SK-N-DZ (cell line): ENCODE measurements at regions not wholly inside any gene's neighbourhood (a gene's known extent, or its start where the extent isn't known, plus 50 kb on each side); places are given as distances from the start of the nearest gene placed in this dataset.
"Not testable (repeated sequence)": the region's sequence is repeated elsewhere in the genome, so short reads cannot be mapped to it uniquely, and the experiment has no call there.

Experiments
- DNase-seq: peaks from one replicate; pipeline ENCODE4 v3.0.0-alpha.2; 2015; ENCODE audit warnings: low spot score

DNA sequence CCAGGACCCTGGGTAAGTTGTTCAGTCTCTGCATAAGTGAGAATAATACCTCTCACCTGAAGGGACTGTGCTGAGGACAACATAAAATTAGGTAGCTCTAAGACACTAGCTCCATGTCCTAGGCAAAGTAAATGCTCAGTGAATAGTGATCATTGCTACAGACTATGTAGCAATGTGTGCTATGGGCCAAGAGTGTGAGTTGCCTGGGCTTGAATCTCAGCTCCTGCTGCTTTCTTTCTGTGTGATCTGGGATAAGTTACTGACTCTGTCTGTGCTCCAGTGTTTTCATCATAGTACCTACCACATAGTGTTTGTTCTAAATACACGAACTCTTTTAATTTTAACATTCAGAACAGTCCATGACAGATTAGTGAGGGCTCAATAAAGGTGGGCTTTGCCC is 81.1 kb upstream of the MFGE8 start:
- no peak for DNase-seq

DNA sequence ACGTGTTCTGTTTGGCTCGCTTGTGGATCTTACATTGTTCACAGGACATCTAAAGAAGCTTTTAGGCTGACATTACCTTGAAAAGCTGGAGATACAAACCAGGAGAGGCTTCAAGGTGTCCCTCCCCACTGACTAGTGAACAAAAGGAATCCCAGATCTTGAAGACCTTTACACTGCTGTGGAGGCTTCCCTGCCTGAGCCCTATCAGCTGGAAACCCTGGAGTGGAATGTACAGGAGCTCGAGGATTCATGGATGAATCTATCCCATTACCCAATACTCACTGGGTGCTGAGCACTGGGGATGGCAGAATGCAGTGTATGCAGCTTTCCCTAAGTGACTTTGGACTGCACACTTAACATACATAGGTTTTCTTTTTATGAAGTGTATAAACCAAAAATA is 82.3 kb upstream of the MFGE8 start:
- no peak for DNase-seq

DNA sequence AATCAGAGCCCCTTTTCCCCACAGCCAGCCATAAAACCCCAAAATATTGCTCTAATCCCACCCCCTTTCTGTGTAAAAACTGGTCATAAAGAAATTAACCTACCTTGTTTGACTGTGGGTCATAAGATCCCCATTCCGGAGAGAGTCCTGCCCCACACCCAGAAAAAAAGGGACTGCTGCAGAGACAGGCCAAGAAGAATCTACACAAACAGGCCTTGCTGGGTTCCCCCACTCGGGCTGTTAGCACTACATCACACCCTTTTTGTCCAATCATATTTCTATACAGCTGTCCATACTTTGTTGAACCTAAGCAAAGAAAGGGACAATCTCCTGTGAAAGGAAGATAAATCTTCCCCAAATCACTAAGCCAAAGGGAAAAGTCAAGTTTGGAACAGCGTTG is 84.4 kb upstream of the MFGE8 start:
- DNase-seq, result no peak

DNA sequence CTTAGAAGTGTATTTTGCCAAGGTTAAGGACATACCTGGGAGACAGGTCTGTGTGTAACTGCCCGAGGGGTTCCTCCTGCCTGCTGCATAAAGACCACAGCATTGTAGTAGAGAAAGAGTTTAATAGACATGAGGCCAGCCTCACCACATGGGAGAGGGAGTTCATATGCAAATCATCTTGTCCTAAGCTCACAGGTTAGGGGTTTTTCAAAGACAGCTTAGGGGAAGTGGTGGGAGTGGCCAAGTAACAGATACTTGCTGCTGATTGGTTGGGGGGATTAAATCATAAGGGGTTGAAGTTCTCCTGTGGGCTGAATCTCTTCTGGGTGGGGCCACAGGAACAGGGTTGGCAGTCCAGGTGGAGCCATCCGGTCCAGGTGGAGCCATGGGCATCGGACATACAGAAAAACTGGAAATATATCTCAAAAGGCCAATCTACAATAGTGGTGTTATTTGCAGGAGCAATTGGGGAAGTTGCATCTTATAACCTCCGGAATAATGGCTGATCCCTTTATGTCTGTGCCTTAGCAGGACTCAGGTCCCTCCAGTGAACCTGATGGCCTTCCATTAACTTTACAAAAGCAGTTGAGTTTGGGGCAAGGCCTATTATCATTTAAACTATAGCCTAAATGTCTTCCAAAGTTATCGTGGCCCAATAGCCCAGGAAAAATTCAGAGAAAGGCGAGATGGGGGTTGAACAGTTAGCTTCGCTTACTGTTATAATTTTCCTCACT is 86.0 kb upstream of the MFGE8 start:
- no peak for DNase-seq

DNA sequence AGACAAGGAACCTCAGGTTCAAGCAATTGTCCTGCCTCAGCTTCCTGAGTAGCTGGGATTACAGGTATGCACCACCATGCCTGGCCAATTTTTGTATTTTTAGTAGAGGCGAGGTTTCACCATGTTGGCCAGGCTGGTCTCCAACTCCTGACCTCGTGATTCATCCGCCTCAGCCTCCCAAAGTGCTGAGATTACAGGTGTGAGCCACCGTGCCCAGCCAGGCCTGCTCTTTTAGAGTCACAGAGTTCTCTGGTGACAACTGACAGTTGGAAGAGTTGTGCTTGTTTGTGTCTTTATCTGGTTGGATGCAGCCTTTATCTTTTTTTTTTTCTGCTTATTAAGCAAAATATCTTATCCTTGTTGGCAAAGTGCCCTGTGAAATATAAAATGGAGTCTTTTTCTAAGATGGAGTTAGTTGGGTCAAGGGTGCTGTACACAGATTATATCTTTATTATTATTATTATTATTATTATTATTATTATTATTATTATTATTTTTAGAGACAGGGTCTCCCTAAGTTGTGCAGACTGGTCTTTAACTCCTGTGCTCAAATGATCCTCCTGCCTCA is 86.5 kb upstream of the ABHD2 start:
- not testable (repeated sequence) for DNase-seq

DNA sequence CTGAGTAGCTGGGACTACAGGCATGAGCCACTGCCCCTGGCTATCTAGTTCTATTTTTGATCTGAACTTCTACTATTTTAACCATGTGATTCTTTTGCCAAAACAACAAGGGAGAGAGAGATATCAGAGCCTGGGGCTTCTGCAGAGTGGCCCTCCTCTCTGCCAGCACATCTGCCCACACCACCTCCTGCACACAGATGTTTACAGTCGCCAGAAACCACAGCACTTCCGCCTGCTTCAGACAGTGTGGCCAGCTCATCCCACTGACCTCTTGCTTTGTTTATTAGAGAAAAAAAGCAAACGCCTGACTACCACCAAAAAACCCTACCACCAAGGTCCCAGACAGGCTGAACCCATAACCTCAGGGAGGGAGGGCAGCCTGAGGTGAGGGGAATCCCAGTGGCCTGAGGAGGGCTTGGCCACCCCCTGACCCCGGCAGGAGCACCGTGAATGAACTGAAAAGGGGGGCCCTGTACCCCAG is 85.9 kb upstream of the ABHD2 start:
- no peak for DNase-seq

DNA sequence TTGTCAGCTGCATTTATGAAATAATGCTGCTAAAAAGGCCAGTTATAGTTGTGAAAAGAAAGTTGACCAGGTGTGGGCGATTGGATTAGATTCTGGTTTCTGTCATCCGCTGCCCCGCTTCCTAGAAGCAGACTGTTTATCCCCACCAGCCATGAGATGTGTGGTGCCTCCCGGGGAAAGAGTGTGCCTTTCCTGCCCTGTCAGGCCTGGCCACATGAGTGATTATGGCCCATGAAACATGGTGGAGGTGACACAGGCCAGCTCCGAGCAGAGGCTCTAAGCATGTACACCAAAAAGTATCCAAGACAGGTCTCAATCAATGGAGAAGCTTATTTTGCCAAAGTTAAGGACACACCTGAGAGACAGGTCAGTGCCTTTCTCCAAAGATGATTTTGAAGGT is 85.4 kb upstream of the ABHD2 start:
- no peak for DNase-seq

DNA sequence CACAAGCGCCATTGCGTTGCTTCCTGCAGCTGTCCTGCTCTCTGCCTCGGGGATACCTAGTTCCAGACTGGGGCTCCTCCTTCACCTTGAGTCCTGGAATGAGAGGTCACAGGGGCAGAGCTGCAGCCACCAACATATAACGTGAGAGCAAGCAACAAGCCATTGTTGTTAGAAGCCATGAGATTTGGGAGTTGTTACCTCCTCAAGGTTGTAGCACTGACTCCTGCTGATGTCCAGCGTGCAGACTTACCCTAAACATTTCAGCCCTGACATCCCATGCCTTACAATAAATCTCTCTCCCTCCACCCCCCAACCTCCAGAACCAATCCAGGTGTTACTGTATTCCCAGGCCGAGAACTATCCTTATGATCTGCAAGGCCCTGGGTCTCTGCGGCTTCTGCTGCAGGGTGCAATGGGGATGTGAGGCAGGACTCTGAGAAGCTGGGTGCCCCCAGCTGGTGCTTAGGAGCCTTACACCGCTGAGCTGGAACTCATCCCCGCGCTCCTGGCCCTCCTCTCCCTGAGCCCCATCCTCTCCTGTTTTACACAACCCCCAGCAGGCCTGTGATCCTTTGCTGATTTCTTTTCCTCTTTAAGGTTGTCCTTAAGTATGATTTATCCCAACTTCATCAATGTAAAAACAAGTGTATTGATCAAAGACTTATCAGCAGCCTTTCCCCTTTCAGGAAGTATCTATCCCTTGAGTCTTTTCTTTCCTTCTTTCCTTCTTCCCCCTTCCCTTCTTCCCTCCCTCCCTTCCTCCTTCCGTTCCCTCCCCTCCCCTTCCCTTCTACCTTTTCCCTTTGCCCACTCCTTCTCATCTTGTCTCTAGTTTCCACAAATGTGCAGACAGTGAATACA is 84.2 kb upstream of the ABHD2 start:
- DNase-seq, result peak; percentile 37

DNA sequence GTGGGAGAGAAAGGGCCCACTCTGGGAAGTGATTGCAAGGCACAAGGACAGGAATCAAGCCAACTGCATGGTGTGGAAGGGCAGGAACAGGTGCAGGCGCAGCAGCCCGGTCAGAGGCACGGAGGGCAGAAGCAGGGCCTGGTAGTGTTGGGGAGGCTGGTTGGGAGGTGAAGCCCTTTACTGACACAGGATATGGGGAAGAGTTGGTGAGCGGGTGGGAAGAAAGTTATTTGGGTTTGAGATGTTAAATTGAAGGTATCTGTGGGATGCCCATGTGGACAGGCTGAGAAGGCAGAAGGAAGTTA is 83.6 kb upstream of the ABHD2 start:
- DNase-seq, result no peak

DNA sequence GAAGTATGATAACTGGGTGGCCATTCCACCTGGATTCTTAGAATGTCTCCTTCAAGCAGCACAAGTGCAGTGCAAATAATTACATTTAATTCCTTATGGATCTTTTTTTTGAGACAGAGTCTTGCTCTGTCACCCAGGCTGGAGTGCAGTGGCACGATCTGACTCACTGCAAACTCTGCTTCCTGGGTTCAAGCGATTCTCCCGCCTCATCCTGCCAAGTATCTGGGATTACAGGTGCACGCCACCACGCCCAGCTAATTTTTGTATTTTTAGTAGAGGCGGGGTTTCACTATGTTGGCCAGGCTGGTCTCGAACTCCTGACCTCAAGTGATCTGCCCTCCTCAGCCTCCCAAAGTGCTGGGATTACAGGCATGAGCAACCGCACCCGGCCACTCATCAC is 80.7 kb upstream of the ABHD2 start:
- not testable (repeated sequence) for DNase-seq

DNA sequence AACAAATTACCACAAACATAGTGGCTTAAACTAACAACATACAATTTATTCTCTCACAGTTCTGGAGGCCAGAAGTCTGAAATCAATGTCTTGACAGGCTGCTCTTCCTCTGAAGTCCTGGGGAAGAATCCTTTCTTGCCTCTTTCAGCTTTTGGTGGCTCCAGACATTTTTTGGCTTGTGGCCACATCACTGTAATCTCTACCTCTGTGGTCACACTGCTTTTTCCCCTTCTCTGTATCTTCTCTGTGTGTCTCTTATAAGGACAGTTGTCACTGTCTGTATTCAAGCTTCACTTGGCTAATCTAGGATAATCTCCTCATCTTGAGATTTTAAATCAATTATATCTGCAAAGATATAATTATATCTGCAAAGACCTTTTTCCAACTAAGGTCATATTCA is 80.3 kb upstream of the ABHD2 start:
- peak; percentile 26 for DNase-seq

DNA sequence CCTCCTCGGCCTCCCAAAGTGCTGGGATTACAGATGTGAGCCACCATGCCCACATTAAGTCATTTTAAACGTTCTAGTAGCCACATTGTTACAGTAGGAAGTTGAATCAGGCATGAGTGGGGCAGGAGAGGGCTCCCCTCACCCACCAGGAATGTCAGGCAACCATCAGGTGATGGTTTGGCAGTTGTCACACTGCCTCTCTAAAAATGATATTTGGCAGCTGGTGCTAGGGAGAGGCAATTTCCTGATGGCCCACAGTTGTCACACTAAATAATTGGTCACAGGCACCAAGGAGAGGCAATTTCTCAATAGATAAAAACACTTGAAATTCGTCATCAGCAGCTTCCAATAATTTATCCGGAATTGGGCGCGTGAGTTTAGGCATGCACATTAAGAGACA is 79.2 kb upstream of the ABHD2 start:
- no peak for DNase-seq

DNA sequence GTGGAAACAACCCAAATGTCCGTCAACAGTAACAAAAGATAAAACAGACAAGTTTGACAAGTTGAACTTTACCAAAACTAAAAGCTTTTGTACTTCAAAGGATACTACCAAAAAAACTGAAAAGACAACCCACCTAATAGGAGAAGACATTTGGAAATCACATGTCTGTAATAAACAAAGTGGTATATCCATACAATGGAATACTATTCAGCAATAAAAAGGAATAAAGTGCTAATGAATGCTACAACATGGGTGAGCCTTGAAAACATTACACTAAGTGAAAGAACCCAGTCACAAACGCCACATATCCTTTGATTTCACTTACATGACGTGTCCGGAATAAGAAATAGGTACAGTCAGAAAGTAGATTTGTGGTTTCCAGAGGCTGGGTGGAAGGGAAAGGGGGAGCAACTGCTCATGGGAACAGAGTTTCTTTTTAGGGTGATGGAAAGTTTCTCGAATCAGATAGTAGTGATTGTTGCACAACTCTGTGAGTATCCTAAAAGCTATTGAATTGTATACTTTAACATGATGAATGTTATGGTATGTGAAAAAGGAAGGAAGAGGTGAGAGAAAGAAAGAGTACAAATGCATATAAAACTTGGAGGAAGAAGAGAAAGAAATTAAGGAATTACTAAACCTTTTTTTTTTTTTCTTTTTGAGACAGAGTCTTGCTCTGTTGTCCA is 72.7 kb upstream of the ABHD2 start:
- DNase-seq, result no peak

DNA sequence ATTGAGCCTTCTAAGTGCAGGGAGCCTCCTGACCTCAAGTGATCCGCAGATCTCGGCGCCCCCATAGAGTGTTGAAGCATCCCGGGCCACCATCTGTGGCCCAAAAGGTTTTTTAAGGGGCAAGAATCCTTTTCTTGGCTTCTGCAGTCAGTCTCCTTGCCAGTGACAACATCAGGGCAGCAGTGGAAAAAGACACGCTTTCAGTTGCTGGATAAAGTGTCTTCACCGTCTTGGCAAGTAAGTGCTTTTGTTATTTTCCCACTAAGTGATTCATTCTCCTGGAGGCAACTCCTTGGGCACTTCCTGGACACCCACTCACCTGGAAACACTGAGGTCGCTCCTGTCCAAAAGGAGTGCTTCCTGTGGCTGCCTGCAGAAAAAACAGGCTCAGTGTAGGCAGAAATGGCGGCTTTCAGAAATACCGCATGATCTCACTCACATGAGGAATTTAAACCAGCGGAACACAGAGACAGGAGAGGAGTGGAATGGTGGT is 71.7 kb upstream of the ABHD2 start:
- no peak for DNase-seq

DNA sequence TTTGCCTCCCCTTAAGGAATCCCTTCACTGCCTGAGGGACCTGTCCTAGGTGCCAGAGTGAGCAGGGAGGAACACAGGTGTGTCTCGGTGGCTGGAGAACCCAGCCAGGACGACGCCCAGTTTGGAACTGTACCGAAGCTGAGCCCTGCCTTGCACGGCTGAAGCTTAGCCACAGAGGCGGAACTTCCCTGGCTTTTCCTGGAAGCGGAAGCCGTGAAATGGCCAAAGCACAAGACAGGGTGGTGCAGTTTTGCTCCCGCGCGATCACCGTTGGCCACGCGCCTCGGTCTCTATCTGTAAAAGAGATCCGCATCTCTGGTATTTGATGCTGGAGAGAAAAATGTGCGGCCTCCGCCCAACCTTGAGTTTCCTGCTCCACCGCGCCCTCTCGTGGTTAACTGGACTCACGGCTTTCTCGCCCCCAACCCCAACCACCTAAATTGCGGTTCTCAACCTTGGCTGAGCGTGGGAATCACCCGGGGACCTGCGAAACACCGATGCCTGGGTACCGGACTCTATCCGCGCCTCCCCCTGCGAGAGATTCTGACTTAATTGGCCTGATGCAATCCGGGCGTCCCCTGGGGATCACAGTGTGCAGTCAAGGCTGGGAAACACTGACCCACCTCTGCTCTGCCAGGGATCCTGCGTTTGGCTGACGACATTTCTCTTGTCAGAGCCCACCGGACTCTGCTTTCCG is 70.7 kb upstream of the ABHD2 start:
- DNase-seq, result peak; percentile 79

DNA sequence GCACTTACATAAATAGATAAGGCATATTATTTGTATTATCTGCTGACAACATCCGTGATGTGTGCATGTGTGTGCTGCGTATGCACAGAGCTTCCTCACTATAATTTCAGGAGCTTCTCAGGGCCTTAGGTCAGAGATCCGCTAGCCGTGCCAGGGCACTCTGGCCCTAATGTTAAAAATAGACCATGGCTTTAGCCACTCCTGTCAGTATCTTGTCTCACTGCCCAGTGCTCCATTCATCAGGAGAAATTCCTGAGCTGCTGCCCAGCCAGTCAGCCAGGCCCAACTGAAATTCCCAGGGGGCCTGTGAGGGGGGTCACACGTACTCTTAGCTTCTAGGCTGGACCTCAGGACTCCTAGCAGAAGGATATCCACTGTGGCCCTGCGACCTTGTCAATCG is 70.0 kb upstream of the ABHD2 start:
- no peak for DNase-seq

DNA sequence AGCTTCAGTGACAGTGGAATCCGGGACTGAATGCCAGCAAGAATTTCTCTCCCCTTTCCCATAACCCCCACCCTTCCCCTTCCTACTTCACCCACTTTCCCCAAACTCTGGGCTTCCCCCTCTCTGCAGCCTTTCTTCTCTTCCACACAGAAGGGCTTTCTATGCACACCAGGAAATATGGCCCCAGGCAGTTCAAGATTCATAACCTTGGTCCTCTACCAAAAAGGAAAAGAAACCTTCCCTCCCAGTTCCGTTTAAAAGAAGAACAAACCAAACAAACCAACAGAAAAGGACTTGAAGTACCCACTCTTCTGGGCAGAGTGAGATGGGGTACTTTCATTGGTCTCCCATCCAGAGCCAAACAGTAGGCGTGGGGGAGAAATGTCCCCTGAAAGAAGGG is 68.8 kb upstream of the ABHD2 start:
- DNase-seq, result no peak

DNA sequence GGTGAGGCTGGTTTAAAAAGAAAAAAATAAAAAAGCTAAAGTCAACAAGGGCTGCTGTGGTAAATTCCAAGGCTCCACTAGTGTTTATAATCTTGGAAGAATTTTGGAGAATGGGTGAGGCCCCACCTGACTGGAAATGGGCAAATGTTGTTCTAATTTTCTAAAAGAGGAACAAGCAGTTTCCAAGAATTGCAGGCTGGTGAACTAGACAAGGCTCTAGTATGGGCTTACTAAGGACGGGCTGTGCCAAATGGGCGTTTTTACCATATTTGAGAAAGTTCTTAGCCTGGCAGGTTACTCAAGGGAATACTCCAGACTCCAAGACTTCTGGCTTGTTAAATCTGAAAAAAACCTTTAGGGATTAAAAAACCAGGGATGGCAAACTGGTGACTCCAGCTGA is 67.0 kb upstream of the ABHD2 start:
- DNase-seq, result no peak

DNA sequence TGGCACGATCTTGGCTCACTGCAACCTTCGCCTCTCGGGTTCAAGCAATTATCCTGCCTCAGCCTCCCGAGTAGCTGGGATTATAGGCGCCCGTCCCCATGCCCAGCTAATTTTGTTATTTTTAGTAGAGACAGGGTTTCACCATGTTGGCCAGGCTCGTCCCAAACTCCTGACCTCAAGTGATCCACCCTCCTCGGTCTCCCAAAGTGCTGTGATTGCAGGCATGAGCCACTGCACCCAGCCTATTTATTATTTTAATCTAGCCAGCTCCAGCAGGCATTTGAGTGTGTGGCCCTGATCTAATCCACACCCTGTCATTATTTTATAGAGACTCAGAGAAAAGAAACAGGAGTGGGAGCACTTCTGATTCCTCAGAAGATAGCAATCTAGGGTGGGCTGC is 66.4 kb upstream of the ABHD2 start:
- DNase-seq, result not testable (repeated sequence)

DNA sequence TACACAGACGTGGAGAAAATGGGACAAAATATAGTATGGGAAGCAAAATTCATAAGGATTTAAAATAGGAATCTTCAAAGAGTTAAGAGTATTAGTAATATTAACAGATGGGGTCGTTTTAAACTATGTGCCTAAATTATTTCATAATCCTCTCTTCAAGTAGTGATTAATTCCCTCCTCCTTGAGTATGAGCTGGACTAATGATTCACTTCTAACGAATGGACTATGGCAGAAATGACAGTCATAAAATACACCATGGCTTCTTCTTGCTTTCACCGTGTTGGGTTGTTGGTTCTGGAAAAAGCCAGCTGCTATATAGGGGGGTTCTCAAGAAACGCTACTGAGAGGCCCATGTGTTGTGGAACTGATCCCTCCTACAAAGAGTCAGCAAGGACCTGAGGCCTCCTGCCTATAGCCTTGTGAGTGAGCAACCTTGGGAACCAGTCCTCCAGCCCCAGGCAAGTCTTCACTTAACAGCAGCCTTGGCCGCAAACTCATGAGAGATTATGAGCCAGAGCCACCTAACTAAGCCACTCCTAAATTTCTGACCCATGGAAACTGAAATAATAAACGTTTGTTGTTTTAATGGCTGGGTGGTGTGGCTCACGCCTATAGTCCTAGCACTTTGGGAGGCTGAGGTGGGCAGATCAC is 64.8 kb upstream of the ABHD2 start:
- DNase-seq, result no peak

DNA sequence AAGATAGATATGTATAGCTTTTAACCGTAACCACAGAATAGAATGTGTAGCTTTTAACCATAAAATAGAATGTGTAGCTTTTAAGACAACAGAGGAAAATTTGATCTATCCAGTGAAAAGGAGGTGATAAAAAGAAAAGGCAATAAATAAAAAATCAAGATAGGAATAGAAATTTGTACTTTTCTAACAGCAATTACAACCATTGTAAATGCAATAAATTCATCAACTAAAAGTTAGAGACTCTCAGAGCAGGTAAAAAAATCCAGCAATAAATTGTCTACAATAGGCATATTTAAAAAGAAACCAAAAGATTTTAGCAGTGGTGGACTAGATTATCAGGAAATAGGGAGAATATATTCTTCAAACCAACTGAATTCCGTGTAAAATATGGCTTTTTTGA is 63.8 kb upstream of the ABHD2 start:
- no peak for DNase-seq
